ENCODE measurements at regions not wholly inside any gene's neighbourhood (a gene's known extent, or its start where the extent isn't known, plus 50 kb on each side); places are given as distances from the start of the nearest gene placed in this dataset.

- TF ChIP-seq POLR2A (IDR thresholded peaks at IDR 0.05; ENCODE audit: low read depth, low read length): no peak
- no peak for TF ChIP-seq ATF7 (IDR thresholded peaks at IDR 0.05; ENCODE audit: low read depth)
- TF ChIP-seq CEBPB (IDR thresholded peaks at IDR 0.05; ENCODE audit: borderline replicate concordance in 1 of 2, low read depth in 2 of 2, low read length in 2 of 2): no peak
- TF ChIP-seq CTCF (IDR thresholded peaks at IDR 0.05 in 2 of 3, conservative IDR thresholded peaks at IDR 0.05 in 1 of 3; ENCODE audit: control insufficient read depth in 2 of 3, extremely low read depth in 1 of 3, insufficient read depth in 1 of 3, low read depth in 3 of 3, low read length in 3 of 3): no peak
- no peak for TF ChIP-seq BRCA1 (IDR thresholded peaks at IDR 0.05; ENCODE audit: low read depth, low read length)
- no peak for TF ChIP-seq RFX5 (IDR thresholded peaks at IDR 0.05; ENCODE audit: low read depth, low read length)
Observed at GRCh38 chr4:43587758-43588157, 695.2 kb downstream of the GRXCR1 start.

All from GM12878 (cell line).